ENCODE measurements at regions not wholly inside any gene's neighbourhood (a gene's known extent, or its start where the extent isn't known, plus 50 kb on each side); places are given as distances from the start of the nearest gene placed in this dataset.

GRCh38 chr6:37559501-37559900 is 59.8 kb upstream of the CCDC167 start:
- Mint-ChIP-seq H3K4me3 (ENCODE audit: low read depth) (no peak overlapping the region), H3K4me1 (ENCODE audit: low read depth) (peaks cover 10% of the 10 kb centered on the region)
- no peak for DNase-seq (ENCODE audit: low spot score, unreplicated experiment)

GRCh38 chr6:37559050-37559449 is 59.4 kb upstream of the CCDC167 start:
- H3K4me1 Mint-ChIP-seq (ENCODE audit: low read depth) = peaks cover 15% of the 10 kb centered on the region
- H3K4me3 Mint-ChIP-seq (ENCODE audit: low read depth) = no peak overlapping the region
- no peak overlapping the region for H3K27ac Mint-ChIP-seq
- DNase-seq (ENCODE audit: low spot score, unreplicated experiment) = no peak
- H3K9me3 Mint-ChIP-seq (ENCODE audit: low read depth) = no peaks in the 10 kb centered on the region
- TF ChIP-seq, protein P1, sequence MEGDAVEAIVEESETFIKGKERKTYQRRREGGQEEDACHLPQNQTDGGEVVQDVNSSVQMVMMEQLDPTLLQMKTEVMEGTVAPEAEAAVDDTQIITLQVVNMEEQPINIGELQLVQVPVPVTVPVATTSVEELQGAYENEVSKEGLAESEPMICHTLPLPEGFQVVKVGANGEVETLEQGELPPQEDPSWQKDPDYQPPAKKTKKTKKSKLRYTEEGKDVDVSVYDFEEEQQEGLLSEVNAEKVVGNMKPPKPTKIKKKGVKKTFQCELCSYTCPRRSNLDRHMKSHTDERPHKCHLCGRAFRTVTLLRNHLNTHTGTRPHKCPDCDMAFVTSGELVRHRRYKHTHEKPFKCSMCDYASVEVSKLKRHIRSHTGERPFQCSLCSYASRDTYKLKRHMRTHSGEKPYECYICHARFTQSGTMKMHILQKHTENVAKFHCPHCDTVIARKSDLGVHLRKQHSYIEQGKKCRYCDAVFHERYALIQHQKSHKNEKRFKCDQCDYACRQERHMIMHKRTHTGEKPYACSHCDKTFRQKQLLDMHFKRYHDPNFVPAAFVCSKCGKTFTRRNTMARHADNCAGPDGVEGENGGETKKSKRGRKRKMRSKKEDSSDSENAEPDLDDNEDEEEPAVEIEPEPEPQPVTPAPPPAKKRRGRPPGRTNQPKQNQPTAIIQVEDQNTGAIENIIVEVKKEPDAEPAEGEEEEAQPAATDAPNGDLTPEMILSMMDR (IDR thresholded peaks at IDR 0.05; ENCODE audit: unreplicated experiment) = no peak
- peaks cover 63% of the 10 kb centered on the region for H3K27me3 Mint-ChIP-seq
- H3K36me3 Mint-ChIP-seq (ENCODE audit: insufficient read depth) = no peaks in the 10 kb centered on the region

More at GRCh38 chr6:37559501-37559900, 59.8 kb upstream of the CCDC167 start:
- H3K27ac Mint-ChIP-seq = no peak overlapping the region
- TF ChIP-seq, protein P1 (IDR thresholded peaks at IDR 0.05; ENCODE audit: unreplicated experiment) = no peak
- H3K27me3 Mint-ChIP-seq = peaks cover 64% of the 10 kb centered on the region
- H3K9me3 Mint-ChIP-seq (ENCODE audit: low read depth) = no peaks in the 10 kb centered on the region
- no peaks in the 10 kb centered on the region for H3K36me3 Mint-ChIP-seq (ENCODE audit: insufficient read depth)

- Mint-ChIP-seq H3K4me1 (ENCODE audit: low read depth) (peaks cover 17% of the 10 kb centered on the region), H3K36me3 (ENCODE audit: insufficient read depth) (no peaks in the 10 kb centered on the region), H3K4me3 (ENCODE audit: low read depth) (no peak overlapping the region), H3K27ac (no peak overlapping the region), H3K27me3 (peaks cover 59% of the 10 kb centered on the region), H3K9me3 (ENCODE audit: low read depth) (no peaks in the 10 kb centered on the region)
- no peak for DNase-seq (ENCODE audit: low spot score, unreplicated experiment)
- TF ChIP-seq, protein P1 (IDR thresholded peaks at IDR 0.05; ENCODE audit: unreplicated experiment) = no peak
Measured at GRCh38 chr6:37558646-37559045, 59.0 kb upstream of the CCDC167 start.

DNA sequence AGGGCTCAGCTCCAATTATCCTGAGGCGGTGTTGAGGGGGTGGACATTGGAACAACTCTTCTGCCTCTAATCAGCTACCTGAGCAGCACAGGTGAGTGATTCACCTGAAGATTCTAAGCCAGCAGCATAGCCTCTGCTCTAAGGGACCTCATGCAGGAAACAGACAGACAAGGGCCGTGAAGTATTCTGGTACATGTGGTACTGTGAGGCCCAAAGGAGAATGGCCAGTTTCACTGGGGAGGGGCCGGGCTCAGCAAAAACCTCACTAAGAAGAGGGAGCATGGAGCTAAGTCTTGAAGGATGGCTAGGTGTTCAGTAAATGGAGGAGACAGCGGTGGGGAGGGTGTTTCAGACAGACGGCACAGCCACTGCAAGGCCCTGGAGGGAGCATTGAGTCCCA is 58.5 kb upstream of the CCDC167 start:
- Mint-ChIP-seq H3K4me1 (ENCODE audit: low read depth) (peaks cover 19% of the 10 kb centered on the region), H3K36me3 (ENCODE audit: insufficient read depth) (no peaks in the 10 kb centered on the region), H3K4me3 (ENCODE audit: low read depth) (no peak overlapping the region), H3K27me3 (peaks cover 60% of the 10 kb centered on the region), H3K9me3 (ENCODE audit: low read depth) (no peaks in the 10 kb centered on the region), H3K27ac (no peak overlapping the region)
- TF ChIP-seq, protein P1 (IDR thresholded peaks at IDR 0.05; ENCODE audit: unreplicated experiment) = no peak
- DNase-seq (ENCODE audit: low spot score, unreplicated experiment) = no peak

- H3K27ac Mint-ChIP-seq = no peak overlapping the region
- no peak for DNase-seq (ENCODE audit: low spot score, unreplicated experiment)
- TF ChIP-seq, protein P1 (IDR thresholded peaks at IDR 0.05; ENCODE audit: unreplicated experiment) = no peak
- no peaks in the 10 kb centered on the region for H3K36me3 Mint-ChIP-seq (ENCODE audit: insufficient read depth)
- peaks cover 60% of the 10 kb centered on the region for H3K27me3 Mint-ChIP-seq
- peaks cover 19% of the 10 kb centered on the region for H3K4me1 Mint-ChIP-seq (ENCODE audit: low read depth)
- H3K9me3 Mint-ChIP-seq (ENCODE audit: low read depth) = no peaks in the 10 kb centered on the region
- H3K4me3 Mint-ChIP-seq (ENCODE audit: low read depth) = no peak overlapping the region
Measured at GRCh38 chr6:37557645-37558114, 58.0 kb upstream of the CCDC167 start.
